ENCODE measurements at regions not wholly inside any gene's neighbourhood (a gene's known extent, or its start where the extent isn't known, plus 50 kb on each side); places are given as distances from the start of the nearest gene placed in this dataset.

- TF ChIP-seq CTCF (IDR thresholded peaks at IDR 0.05) (no peak), ZFX (IDR thresholded peaks at IDR 0.05; ENCODE audit: borderline replicate concordance) (no peak)
Measured at GRCh38 chr1:56206391-56206790, 373.0 kb downstream of the PLPP3 start.

Data from 22Rv1 (cell line).